NOMO-1 (cell line): ENCODE measurements at regions not wholly inside any gene's neighbourhood (a gene's known extent, or its start where the extent isn't known, plus 50 kb on each side); places are given as distances from the start of the nearest gene placed in this dataset.
"Not testable (repeated sequence)": the region's sequence is repeated elsewhere in the genome, so short reads cannot be mapped to it uniquely, and the experiment has no call there.

ENCODE experiments used
- DNase-seq, 2 experiments: peaks; one replicate each; lab custom pipeline; 2025; ENCODE audit not compliant: unreplicated experiment in 2 of 2; lab: John Stamatoyannopoulos, UW

DNA sequence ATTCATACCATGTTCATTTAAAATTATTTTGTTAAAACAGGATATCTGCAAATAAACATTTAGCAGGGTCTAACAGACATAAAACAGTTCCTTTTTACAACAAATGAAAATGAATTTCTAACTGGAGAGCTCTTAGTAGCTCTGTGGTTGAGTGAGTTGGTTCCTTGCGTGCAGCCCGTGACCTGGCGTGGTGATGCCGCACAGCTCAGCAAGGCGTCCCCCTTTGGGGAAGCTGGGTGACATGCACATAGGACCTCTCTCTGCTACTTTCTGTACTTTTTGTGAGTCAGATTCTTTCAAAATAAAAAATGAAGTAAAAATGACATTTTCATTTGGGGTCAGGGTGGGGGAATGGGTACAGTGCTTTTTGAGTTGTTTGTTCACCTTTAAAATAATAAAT is 75.9 kb downstream of the NPIPB11 start:
- DNase-seq: not testable (repeated sequence)

DNA sequence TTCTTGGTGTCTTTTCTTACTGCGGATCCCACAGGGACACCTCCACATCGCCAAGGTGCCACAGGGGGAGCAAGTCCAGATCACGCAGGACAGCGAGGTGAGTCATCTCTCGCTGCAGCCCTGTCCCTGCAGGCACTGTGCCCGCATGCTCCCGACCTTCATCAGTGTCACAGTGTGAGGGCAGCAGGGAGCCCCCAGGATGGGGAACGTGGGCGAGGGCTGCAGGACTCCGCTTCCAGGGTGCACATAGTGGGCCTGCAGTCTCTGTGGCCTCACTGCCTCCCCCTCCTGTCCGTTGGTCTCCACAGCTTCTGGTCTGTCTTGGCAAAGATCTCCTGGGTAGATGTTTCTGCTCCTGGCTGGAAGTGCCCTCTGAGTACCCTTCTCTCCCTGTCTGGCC is 78.0 kb downstream of the NPIPB11 start:
- DNase-seq: not testable (repeated sequence)

GRCh38 chr16:29327631-29328408 is 78.7 kb downstream of the NPIPB11 start:
- not testable (repeated sequence) for DNase-seq

DNA sequence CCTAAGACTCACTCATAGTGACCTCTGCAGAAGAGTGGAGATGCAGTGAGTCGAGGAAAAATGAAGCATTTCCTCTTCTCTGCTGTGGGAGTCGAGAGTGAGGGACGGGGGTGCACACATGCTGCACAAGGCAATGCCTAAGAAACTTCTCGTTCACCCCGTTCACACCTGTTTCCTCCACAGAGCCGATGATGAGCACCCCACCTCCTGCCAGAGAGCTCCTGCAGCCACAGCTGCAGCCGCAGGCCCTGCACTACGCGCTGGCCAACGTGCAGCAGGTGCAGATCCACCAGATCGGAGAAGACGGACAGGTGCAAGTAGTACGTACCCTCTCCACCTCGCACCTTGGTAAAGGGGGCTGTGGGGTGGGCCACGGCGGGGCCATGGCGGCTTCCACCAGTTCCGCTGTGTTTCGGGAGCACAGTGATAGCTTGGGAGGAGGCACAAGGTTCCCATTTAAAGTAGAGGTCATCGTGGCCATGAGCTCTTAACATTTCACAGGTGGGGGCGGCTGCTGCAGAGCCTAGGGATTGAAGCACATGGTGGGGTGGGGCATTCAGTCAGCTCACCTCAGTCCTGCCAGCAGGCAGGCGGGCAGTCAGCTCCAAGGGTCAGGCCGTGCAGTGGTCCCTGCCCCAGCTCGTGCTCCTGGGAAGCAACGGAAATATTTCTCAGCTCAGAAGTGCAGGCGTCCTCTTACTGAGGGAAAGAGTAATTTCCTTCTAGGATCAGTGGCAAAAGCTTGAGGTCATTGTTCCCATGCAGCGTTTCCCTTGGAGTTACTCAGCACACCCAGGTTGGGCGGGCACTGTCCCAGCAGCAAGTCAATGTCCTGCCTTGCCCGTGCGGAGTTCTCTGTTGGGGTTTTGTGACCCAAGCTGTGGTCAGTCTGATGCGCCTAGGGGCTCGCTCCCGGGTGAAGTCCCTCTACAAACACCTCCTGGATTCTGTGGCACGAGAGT is 80.1 kb downstream of the NPIPB11 start:
- not testable (repeated sequence) for DNase-seq

GRCh38 chr16:29323725-29324124 is 82.8 kb downstream of the NPIPB11 start:
- not testable (repeated sequence) for DNase-seq

DNA sequence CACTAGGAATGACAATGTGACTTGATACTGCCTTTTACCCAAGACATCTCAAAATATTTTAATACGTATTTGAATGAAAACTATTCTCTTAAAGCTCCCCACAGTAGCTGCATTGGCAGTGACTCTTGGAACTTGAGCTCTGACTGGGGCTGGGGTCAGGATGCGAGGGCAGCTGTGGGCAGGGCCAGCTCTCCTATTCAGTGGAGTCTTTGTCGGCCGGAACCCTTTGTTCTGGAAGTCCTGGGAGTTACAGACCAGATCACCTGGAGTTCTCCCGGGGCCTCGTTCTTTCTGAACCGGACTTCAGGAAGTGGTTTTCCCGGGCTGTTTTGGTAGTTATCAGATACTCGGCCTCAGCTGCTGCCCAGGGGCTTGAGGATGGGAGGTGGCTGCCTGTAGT is 84.9 kb downstream of the NPIPB11 start:
- DNase-seq: no peak

- no peak for DNase-seq
These were observed 85.5 kb downstream of the NPIPB11 start for GRCh38 chr16:29321000-29321393.

DNA sequence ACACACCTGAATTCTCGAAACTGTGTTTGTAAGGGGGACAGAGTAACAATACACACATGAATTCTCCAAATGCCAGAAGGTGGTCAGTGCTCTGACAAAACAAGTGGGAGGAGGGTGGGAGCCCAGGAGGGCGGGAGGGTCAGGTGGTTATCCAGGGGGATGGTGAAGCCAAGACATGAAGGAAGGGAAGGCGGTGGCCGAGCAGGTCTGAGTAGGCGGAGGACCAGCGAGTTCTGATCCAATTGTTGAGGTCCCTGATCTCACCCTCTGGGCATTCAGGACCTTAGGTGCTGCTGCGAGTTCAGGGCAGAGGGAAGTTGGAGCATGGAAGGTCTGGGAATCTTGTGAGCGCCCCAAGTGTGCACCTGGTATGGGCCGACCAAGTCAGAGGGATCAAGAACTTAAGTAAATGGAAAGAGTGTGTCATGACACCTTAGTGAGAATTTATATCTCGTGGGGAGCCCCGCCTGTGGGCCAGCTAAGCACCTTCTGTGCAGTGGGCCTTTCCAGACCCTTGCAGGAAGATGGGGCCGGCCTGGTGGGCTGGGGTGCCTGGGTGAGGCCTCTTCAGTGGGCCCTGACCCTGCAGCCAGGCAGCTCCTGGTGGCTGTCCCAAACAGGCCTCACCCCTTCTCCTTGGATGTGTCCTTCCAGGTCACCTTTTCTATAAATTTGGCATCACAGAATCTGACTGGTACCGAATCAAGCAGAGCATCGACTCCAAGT is 86.1 kb downstream of the NPIPB11 start:
- DNase-seq: no peak

DNA sequence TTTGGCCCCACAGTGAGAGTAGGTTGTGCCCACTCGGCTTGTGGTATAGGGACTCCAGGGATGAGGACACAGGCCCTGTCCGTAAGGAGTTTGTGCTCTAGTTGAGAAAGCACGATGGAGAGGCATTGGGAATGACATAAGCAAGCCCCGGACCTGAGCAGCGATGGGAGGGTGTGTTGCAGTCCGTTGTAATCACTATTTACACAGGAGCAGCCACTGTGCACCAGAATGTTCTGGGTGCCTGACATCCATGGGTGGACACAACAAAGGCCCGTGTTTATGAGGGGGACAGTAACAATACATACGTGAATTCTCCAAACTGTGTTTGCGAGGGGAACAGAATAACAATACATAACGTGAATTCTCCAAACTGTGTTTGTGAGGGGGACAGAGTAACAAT is 86.8 kb downstream of the NPIPB11 start:
- DNase-seq: no peak

- peak; percentile 46 to 65 for DNase-seq
These were observed 87.9 kb downstream of the NPIPB11 start for GRCh38 chr16:29318561-29318968.

- peak; percentile 17 to 27 for DNase-seq
These were observed 88.5 kb downstream of the NPIPB11 start for GRCh38 chr16:29318037-29318436.

GRCh38 chr16:29317269-29317668 is 89.2 kb downstream of the NPIPB11 start:
- no peak for DNase-seq

DNA sequence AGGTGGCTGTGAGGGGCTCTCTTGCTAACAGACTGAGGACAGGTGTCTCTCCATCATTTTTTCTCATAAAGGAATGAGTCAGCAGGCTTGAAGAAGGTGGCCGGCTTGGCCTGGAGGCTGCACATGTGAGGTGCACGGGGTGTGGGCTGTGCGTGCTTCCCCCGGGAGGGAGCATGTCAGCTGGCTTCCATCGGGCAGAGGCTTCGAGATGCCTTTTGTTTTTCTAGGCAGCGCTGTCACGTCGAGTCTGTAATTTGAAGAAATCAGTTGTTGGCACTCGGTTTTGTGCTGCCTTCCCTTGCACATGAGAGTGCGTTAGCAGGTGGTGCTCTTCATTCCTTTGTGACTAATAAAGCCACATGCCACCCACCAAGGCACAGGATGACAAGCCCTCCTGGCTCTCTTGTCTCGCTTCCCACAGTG is 89.7 kb downstream of the NPIPB11 start:
- DNase-seq: no peak

DNA sequence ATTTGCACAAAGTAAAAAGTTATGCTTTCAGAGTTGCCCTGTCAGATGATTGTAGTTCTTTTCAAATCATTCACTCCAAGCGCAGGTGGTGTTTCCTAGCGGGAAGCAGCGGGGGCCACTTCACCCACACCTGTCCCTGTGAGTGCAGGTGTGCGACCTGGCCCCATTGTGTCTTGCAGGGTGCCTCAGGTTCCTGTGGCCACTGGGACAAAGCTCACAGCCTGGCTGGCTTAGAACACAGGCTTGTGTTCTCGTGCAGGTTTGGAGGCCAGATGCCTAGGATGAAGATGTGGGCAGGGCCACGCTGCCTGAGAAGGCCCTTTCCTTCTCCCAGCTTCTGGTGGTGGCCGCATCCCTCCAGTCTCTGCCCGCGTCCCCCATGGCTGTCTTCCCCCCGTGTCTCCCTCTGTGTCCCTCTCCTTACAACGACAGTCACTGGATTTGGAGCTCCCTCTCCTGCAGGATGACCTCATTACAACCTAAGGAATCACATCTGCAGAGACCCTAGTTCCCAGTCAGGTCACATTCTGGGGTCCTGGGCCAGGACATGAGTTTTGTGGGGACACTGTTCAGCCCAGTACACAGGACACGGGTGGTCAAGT is 90.5 kb downstream of the NPIPB11 start:
- no peak for DNase-seq

DNA sequence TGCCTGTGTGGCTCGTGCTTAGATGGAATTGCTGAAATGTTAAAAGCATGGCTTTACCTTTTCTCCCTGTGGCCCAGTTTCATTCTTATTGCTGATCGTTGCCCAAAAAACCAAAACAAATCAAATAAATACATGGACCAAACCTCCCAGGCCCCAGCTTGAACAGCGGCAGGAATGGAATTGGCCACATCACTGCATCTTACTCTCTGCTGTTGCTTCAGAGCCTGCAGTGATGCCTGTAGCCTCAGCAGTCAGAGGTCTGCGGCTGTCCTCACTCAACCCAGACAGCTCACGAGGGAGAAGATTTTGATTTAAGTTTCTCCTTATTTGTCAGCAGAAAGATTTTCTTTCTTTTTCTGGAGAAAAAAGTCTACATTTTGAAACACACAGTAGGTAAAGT is 91.5 kb downstream of the NPIPB11 start:
- DNase-seq: no peak

DNA sequence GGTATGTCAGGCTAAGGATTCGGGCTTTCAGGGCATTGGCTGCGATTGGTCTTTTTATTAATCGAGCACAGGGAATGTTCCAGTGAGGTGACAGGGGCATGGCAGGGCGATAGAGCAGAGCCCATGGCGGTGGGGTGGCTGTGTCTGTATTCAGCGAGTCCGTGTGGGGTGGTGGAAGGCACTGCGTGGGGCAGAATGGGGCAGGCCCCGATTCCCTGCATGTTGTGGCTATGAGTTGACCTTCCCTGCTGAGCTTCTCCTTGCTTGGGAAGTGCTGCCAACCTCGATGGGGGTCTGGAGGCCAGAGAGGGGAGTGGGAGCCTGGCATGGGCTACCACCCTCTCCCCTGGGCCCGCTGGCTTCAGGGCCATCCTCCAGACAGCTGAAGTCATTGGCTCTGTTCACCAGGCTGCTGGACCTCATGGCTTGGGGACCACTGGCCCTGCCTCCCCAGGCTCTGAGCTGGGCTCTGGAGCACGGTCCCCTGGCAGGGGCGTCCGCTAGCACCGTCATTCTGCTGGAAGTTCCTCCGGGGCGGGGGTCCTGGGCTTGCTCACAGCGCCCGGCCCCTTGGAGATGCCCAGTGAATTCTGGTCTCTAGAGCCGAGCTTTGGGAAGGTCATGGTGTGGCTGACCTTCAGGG is 92.1 kb downstream of the NPIPB11 start:
- DNase-seq: no peak

GRCh38 chr16:29313559-29314048 is 92.9 kb downstream of the NPIPB11 start:
- no peak for DNase-seq

GRCh38 chr16:29312835-29313558 is 93.5 kb downstream of the NPIPB11 start:
- no peak for DNase-seq

- not testable (repeated sequence) for DNase-seq
These were observed 94.2 kb downstream of the NPIPB11 start for GRCh38 chr16:29312345-29312675.
